Left lung (tissue), 4 donors: ENCODE measurements at regions not wholly inside any gene's neighbourhood (a gene's known extent, or its start where the extent isn't known, plus 50 kb on each side); places are given as distances from the start of the nearest gene placed in this dataset.
A peak's percentile ranks its signal among the peaks of the same experiment; 100 is the strongest.

Experiments used
- ATAC-seq: fragments of 200-7000 bp; cut with Tn5 transposase; one replicate; pipeline ENCODE4 v1.9.1; 2020; ENCODE audit warnings: moderate library complexity
- DNase-seq, 4 donors: peaks; one replicate each; pipeline ENCODE4 v3.0.0-alpha.2; 2013 to 2020
- H3K27ac ChIP-seq, 2 donors: fragments of 200-600 bp; sonication (generic) in 1 of 2; one replicate each; pipeline versions ENCODE4 v1.5.0 to v1.8.0; 2020 to 2021
- H3K27me3 ChIP-seq, 2 donors: fragments of 200-600 bp; sonication (generic) in 1 of 2; one replicate each; pipeline versions ENCODE4 v1.5.0 to v1.8.0; 2020 to 2021
- H3K36me3 ChIP-seq, 2 donors: fragments of 200-600 bp; sonication (generic) in 1 of 2; one replicate each; pipeline versions ENCODE4 v1.5.0 to v1.8.0; 2020 to 2021
- H3K4me1 ChIP-seq, 2 donors: fragments of 200-600 bp; one replicate each; pipeline ENCODE4 v1.8.0; 2021
- H3K4me3 ChIP-seq, 2 donors: fragments of 200-600 bp; sonication (generic) in 1 of 2; one replicate each; pipeline versions ENCODE4 v1.5.0 to v1.8.0; 2020 to 2021; ENCODE audit warnings: mild to moderate bottlenecking in 1 of 2
- H3K9me3 ChIP-seq, 2 donors: fragments of 200-600 bp; sonication (generic) in 1 of 2; one replicate each; pipeline versions ENCODE4 v1.5.0 to v1.8.0; 2020 to 2021
- CTCF ChIP-seq, 2 donors: fragments of 200-600 bp; sonication (generic) in 1 of 2; IDR thresholded peaks; one replicate each; pipeline versions ENCODE4 v1.5.0 to v1.8.0; 2021; ENCODE audit warnings: antibody characterized with exemption in 2 of 2
- intact Hi-C, 2 donors: fragments of 100-400 bp; cut with DNase I; formaldehyde crosslinking; loops; one replicate each; pipeline versions ENCODE4 v1.11.2 to v1.14.2; 2022
- donor health status: DM: no; HTN: yes; CAD: no.
- donor health status: DM: no; HTN: no; CAD: no.

GRCh38 chr5:58024151-58024550, 435.7 kb downstream of the PLK2 start:
- no peak for DNase-seq
- Histone ChIP-seq H3K4me3 (no peak overlapping the region), H3K9me3 (no peaks in the 10 kb centered on the region), H3K27me3 (no peaks in the 10 kb centered on the region), H3K4me1 (peaks cover 0 to 7% of the 10 kb centered on the region in 2 donors), H3K36me3 (no peaks in the 10 kb centered on the region), H3K27ac (no peak overlapping the region)
- TF ChIP-seq CTCF (IDR thresholded peaks at IDR 0.05), result no peak
- intact Hi-C loops, result no loop called here
- ATAC-seq, result no peak

GRCh38 chr5:58022055-58022454, 437.8 kb downstream of the PLK2 start:
- ATAC-seq (no peak), DNase-seq (no peak)
- no peak overlapping the region for H3K27ac ChIP-seq
- peaks cover 0 to 7% of the 10 kb centered on the region in 2 donors for H3K4me1 ChIP-seq
- intact Hi-C loops, result no loop called here
- no peaks in the 10 kb centered on the region for H3K9me3 ChIP-seq
- H3K27me3 ChIP-seq, result no peaks in the 10 kb centered on the region
- H3K4me3 ChIP-seq, result no peak overlapping the region
- no peaks in the 10 kb centered on the region for H3K36me3 ChIP-seq
- no peak for TF ChIP-seq CTCF (IDR thresholded peaks at IDR 0.05)

- Histone ChIP-seq H3K36me3 (no peaks in the 10 kb centered on the region), H3K4me1 (peaks cover 0 to 7% of the 10 kb centered on the region in 2 donors), H3K27me3 (no peaks in the 10 kb centered on the region), H3K4me3 (no peak overlapping the region), H3K27ac (no peak overlapping the region), H3K9me3 (no peaks in the 10 kb centered on the region)
- TF ChIP-seq CTCF (IDR thresholded peaks at IDR 0.05), result no peak
- intact Hi-C loops, result no loop called here
- ATAC-seq, result no peak
- no peak for DNase-seq
Measured at GRCh38 chr5:58021466-58021865, 438.4 kb downstream of the PLK2 start.

- H3K27me3 ChIP-seq, result no peaks in the 10 kb centered on the region
- H3K36me3 ChIP-seq, result no peaks in the 10 kb centered on the region
- peaks cover 0 to 7% of the 10 kb centered on the region in 2 donors for H3K4me1 ChIP-seq
- DNase-seq (peak in 3 of 4 donors; percentile 33 to 53 (median 33)), ATAC-seq (peak; percentile 80)
- H3K27ac ChIP-seq, result no peak overlapping the region
- no peak overlapping the region for H3K4me3 ChIP-seq
- H3K9me3 ChIP-seq, result no peaks in the 10 kb centered on the region
- intact Hi-C loops, result no loop called here
- TF ChIP-seq CTCF (IDR thresholded peaks at IDR 0.05), result no peak
Measured at GRCh38 chr5:58019614-58020013, 440.3 kb downstream of the PLK2 start.

GRCh38 chr5:58018016-58018415, 441.9 kb downstream of the PLK2 start:
- intact Hi-C loops, result no loop called here
- no peaks in the 10 kb centered on the region for H3K9me3 ChIP-seq
- DNase-seq (no peak), ATAC-seq (no peak)
- TF ChIP-seq CTCF (IDR thresholded peaks at IDR 0.05), result no peak
- no peak overlapping the region for H3K4me3 ChIP-seq
- no peaks in the 10 kb centered on the region for H3K36me3 ChIP-seq
- peaks cover 0 to 7% of the 10 kb centered on the region in 2 donors for H3K4me1 ChIP-seq
- H3K27ac ChIP-seq, result no peak overlapping the region
- H3K27me3 ChIP-seq, result no peaks in the 10 kb centered on the region
